RWPE2 (cell line): ENCODE measurements at regions not wholly inside any gene's neighbourhood (a gene's known extent, or its start where the extent isn't known, plus 50 kb on each side); places are given as distances from the start of the nearest gene placed in this dataset.

Source experiments
- ATAC-seq: fragments of 200-7000 bp; cut with Tn5 transposase; 3 replicates; pipeline ENCODE4 v1.9.1; 2021; ENCODE audit warnings: low read depth
- DNase-seq: peaks from one replicate; pipeline ENCODE4 v3.0.0-alpha.2; 2020; ENCODE audit warnings: low spot score
- H3K27ac ChIP-seq: fragments of 450-650 bp; 2 replicates; pipeline ENCODE4 v1.5.1; 2017; ENCODE audit warnings: mild to moderate bottlenecking; ENCODE audit not compliant: poor library complexity, severe bottlenecking
- H3K27me3 ChIP-seq: fragments of 250-450 bp; sonication (Bioruptor Pico); 2 replicates; pipeline ENCODE4 v1.5.1; 2021; ENCODE audit warnings: mild to moderate bottlenecking, moderate library complexity; ENCODE audit not compliant: insufficient read depth, poor library complexity, severe bottlenecking
- H3K36me3 ChIP-seq: fragments of 250-450 bp; sonication (Bioruptor Pico); 2 replicates; pipeline ENCODE4 v1.5.1; 2020; ENCODE audit warnings: low read depth, mild to moderate bottlenecking, moderate library complexity
- H3K4me1 ChIP-seq: fragments of 250-450 bp; sonication (Bioruptor Pico); 2 replicates; pipeline ENCODE4 v1.5.1; 2021; ENCODE audit warnings: mild to moderate bottlenecking, moderate library complexity; ENCODE audit not compliant: insufficient read depth, poor library complexity, severe bottlenecking
- H3K4me3 ChIP-seq: fragments of 250-450 bp; sonication (Bioruptor Pico); 2 replicates; pipeline ENCODE4 v1.5.1; 2021; ENCODE audit warnings: mild to moderate bottlenecking, moderate library complexity; ENCODE audit not compliant: severe bottlenecking
- H3K9me3 ChIP-seq: fragments of 250-450 bp; sonication (Bioruptor Pico); 2 replicates; pipeline ENCODE4 v1.5.1; 2021; ENCODE audit warnings: mild to moderate bottlenecking, moderate library complexity; ENCODE audit not compliant: severe bottlenecking
- CTCF ChIP-seq: fragments of 450-650 bp; IDR thresholded peaks from one replicate; pipeline ENCODE4 v1.5.1; 2017; ENCODE audit warnings: mild to moderate bottlenecking, moderate library complexity; ENCODE audit not compliant: poor library complexity, severe bottlenecking

GRCh38 chr4:176924238-176924637 is 131.5 kb upstream of the VEGFC start:
- ATAC-seq (no peak), DNase-seq (no peak)
- H3K27ac ChIP-seq = peak overlapping the region; percentile 87
- no peaks in the 10 kb centered on the region for H3K9me3 ChIP-seq
- H3K4me1 ChIP-seq = peaks cover 56% of the 10 kb centered on the region
- H3K36me3 ChIP-seq = peaks cover 5% of the 10 kb centered on the region; the same call in 1 of the 2 replicates
- TF ChIP-seq CTCF = no peak
- no peak overlapping the region for H3K4me3 ChIP-seq
- H3K27me3 ChIP-seq = no peaks in the 10 kb centered on the region

- H3K4me1 ChIP-seq = peaks cover 40% of the 10 kb centered on the region
- H3K4me3 ChIP-seq = no peak overlapping the region
- peak overlapping the region; percentile 90 for H3K27ac ChIP-seq
- no peak for ATAC-seq
- no peaks in the 10 kb centered on the region for H3K27me3 ChIP-seq
- no peak for DNase-seq
- no peaks in the 10 kb centered on the region for H3K9me3 ChIP-seq
- no peaks in the 10 kb centered on the region for H3K36me3 ChIP-seq
- TF ChIP-seq CTCF = no peak
Observed at GRCh38 chr4:176925962-176926361, 133.2 kb upstream of the VEGFC start.

- no peaks in the 10 kb centered on the region for H3K36me3 ChIP-seq
- peaks cover 32% of the 10 kb centered on the region for H3K4me1 ChIP-seq
- TF ChIP-seq CTCF = no peak
- ATAC-seq (peak; percentile 58; the same call in 2 of the 3 replicates), DNase-seq (no peak)
- H3K27ac ChIP-seq = peak overlapping the region; percentile 90
- no peaks in the 10 kb centered on the region for H3K9me3 ChIP-seq
- H3K27me3 ChIP-seq = no peaks in the 10 kb centered on the region
- H3K4me3 ChIP-seq = no peak overlapping the region
Observed at GRCh38 chr4:176927117-176927516, 134.4 kb upstream of the VEGFC start.

GRCh38 chr4:176927664-176928063 is 134.9 kb upstream of the VEGFC start:
- H3K27me3 ChIP-seq = no peaks in the 10 kb centered on the region
- no peak overlapping the region for H3K4me3 ChIP-seq
- peak overlapping the region; percentile 90 for H3K27ac ChIP-seq
- no peak for TF ChIP-seq CTCF
- DNase-seq = no peak
- no peaks in the 10 kb centered on the region for H3K9me3 ChIP-seq
- H3K4me1 ChIP-seq = peaks cover 26% of the 10 kb centered on the region
- ATAC-seq = peak; percentile 88
- H3K36me3 ChIP-seq = no peaks in the 10 kb centered on the region

GRCh38 chr4:176939445-176939844 is 146.7 kb upstream of the VEGFC start:
- no peak for TF ChIP-seq CTCF
- no peak overlapping the region for H3K4me3 ChIP-seq
- H3K4me1 ChIP-seq = no peaks in the 10 kb centered on the region
- no peaks in the 10 kb centered on the region for H3K27me3 ChIP-seq
- H3K36me3 ChIP-seq = no peaks in the 10 kb centered on the region
- no peak overlapping the region for H3K27ac ChIP-seq
- ATAC-seq = no peak
- no peak for DNase-seq
- no peaks in the 10 kb centered on the region for H3K9me3 ChIP-seq
